Activated T-cell treated with anti-CD3 and anti-CD28 coated beads, Interleukin-2, amount 50 U/mL, for 4 hours (primary cell): ENCODE measurements at regions not wholly inside any gene's neighbourhood (a gene's known extent, or its start where the extent isn't known, plus 50 kb on each side); places are given as distances from the start of the nearest gene placed in this dataset.

Source experiments
- ATAC-seq, 2 donors: fragments of 200-7000 bp; cut with Tn5 transposase; one replicate each; pipeline ENCODE4 v1.10.0; 2021
- DNase-seq: peaks from one replicate; pipeline ENCODE4 v3.0.0-alpha.2; 2020
- H3K27me3 Mint-ChIP-seq: one replicate; pipeline ENCODE4 v1.8.0; 2021; ENCODE audit warnings: low read depth, mixed read lengths
- H3K36me3 Mint-ChIP-seq: one replicate; pipeline ENCODE4 v1.8.0; 2022; ENCODE audit warnings: mixed read lengths; ENCODE audit not compliant: insufficient read depth
- H3K4me1 Mint-ChIP-seq: one replicate; pipeline ENCODE4 v1.8.0; 2021; ENCODE audit warnings: low read depth, mixed read lengths
- H3K4me3 Mint-ChIP-seq: one replicate; pipeline ENCODE4 v1.8.0; 2021; ENCODE audit warnings: mild to moderate bottlenecking, moderate library complexity, mixed read lengths
- H3K9me3 Mint-ChIP-seq: one replicate; pipeline ENCODE4 v1.8.0; 2021; ENCODE audit warnings: mixed read lengths

DNA sequence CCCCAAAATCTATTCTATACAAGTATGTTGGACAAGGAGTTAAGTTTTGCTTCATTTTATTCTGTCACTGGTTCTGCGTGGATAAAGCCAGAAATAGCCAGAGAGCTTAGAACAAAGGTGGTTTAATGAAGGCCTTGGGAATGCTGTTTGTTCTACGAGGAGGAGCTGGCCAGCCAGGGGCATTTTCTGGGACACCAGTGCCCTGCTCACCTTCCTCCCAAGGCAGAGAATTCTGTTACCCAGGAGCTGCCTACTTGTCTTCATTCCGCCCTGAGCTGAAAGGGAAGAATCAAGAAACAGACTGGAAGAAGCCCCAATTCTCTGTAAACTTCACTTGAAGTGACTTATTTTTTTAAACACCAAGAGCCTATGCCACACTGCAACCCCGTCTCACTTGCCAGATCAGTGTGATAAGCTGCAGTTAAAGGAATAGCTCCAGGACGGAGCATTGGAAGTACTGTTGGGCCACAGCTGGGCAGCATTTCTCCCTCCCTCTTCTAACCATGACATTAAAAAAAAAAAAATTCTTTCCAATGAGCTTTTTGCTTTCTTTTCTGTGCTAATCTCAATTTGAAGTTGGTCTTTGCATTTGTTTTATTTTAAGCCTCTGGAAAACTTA is 149.8 kb upstream of the DYNLRB2 start:
- peaks cover 6% of the 10 kb centered on the region for H3K9me3 Mint-ChIP-seq
- ATAC-seq (no peak), DNase-seq (no peak)
- no peaks in the 10 kb centered on the region for H3K4me1 Mint-ChIP-seq
- peaks cover 26% of the 10 kb centered on the region for H3K27me3 Mint-ChIP-seq
- H3K4me3 Mint-ChIP-seq: no peak overlapping the region
- no peaks in the 10 kb centered on the region for H3K36me3 Mint-ChIP-seq

DNA sequence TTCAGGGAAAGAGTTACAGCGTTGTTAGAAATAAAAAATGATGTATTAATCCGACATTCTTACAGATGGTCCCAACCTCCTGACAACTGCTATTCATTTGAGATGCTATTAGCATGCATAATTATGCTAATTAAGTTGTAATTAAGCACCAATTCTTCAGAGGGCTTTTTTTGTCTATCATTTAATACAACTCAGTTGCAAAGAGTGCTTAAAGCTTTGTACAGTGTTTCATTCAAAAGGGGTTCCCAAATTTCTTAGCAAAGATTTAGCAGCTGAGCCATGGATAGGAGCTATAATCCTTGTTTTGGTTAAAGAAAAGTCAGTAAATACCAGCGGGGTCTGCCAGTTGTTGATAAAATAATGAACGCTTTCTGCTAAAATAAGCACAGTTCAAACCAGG is 150.7 kb upstream of the DYNLRB2 start:
- H3K4me3 Mint-ChIP-seq: no peak overlapping the region
- peaks cover 6% of the 10 kb centered on the region for H3K9me3 Mint-ChIP-seq
- peaks cover 28% of the 10 kb centered on the region for H3K27me3 Mint-ChIP-seq
- no peaks in the 10 kb centered on the region for H3K4me1 Mint-ChIP-seq
- DNase-seq (no peak), ATAC-seq (no peak)
- no peaks in the 10 kb centered on the region for H3K36me3 Mint-ChIP-seq

DNA sequence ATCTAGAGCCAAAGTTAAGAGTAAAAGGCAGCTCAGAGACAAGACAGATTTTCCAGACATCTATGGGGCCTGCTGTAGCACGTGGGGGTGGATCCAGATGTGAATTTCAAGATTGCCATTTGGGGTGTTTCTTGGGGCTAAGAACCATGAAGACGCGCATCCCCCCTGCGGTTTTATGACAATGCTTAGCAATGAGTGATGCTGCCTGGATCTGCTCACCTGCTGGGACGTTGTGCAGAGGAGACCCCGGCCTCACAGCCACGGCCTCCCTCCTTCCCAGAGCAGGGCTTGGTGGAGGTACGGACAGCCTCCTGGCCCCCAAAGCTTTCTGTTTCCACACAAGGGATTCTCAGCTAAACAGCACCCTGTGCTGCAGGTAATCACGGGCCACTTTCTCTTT is 151.5 kb upstream of the DYNLRB2 start:
- Mint-ChIP-seq H3K4me1 (no peaks in the 10 kb centered on the region), H3K4me3 (no peak overlapping the region), H3K27me3 (peaks cover 30% of the 10 kb centered on the region), H3K36me3 (no peaks in the 10 kb centered on the region), H3K9me3 (peaks cover 6% of the 10 kb centered on the region)
- ATAC-seq: no peak
- no peak for DNase-seq

DNA sequence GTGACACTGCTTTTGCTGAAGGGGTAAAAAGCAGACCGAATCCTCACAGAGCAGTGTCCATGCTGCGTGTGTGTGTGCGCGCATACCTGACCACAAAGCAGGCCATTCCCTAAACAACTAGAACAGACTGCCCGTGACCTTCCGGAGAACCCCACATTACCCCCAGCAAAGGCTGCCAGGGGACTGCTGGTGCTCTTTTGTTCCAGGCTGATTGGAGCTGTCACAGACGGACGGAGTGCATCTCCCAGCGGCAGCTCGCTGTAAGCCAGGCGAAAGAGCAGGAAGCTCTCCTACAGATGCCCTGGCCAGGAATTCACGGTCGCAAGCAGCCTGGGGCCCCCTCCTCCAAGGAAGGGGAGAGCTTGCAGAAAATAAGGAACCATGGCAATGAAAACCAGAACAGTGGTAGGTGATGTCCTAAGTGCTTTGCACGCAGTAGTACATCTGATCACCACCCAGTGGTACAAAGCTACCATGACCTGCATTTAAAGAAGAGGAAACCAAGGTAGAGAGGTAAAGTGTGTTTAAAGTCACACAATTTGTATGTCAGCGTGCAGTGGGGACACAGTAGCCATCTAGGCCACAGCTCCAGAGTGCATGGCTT is 153.4 kb upstream of the DYNLRB2 start:
- no peak for DNase-seq
- Mint-ChIP-seq H3K4me1 (no peaks in the 10 kb centered on the region), H3K36me3 (no peaks in the 10 kb centered on the region), H3K9me3 (no peaks in the 10 kb centered on the region), H3K4me3 (no peak overlapping the region), H3K27me3 (peaks cover 33% of the 10 kb centered on the region)
- ATAC-seq: no peak

DNA sequence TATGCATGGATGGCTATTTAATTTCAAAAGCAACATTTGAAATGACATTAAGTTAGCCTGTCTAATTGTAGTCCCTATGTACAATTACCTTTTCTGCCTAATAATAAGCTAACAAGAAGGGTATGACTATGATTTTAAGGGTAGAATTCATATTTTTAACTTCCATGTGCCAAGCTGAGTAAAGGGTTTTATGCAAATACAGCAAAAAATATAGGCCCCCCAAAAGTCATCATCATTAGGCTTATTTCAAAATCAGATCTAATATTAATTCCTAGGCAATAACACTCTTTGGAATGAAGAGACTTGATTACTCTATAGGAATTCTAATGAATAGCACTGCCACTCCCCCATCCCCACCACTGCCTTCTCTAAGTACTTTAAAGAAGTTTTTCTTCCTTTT is 155.9 kb upstream of the DYNLRB2 start:
- H3K4me1 Mint-ChIP-seq: no peaks in the 10 kb centered on the region
- no peak overlapping the region for H3K4me3 Mint-ChIP-seq
- ATAC-seq (no peak), DNase-seq (no peak)
- no peaks in the 10 kb centered on the region for H3K9me3 Mint-ChIP-seq
- H3K36me3 Mint-ChIP-seq: no peaks in the 10 kb centered on the region
- peaks cover 22% of the 10 kb centered on the region for H3K27me3 Mint-ChIP-seq

DNA sequence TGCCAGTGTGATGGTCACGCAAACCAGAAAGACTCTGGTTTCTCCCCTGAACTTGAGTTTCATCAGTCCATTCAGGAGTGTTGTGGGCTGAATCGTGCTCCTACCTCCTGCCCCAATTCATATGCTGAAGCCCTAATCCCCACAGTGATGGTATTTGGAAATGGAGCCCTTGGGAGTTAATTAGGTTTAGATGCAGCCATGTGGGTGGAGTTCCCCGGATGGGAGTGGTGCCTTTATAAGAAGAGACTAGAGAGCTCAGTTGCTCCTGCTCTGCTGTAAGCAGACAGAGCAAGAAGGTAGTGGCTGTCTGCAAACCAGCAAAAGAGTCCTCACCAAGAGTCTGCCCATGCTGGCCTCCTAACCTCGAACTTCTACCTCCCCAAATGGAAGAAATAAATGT is 160.3 kb upstream of the DYNLRB2 start:
- no peak overlapping the region for H3K4me3 Mint-ChIP-seq
- no peaks in the 10 kb centered on the region for H3K4me1 Mint-ChIP-seq
- H3K9me3 Mint-ChIP-seq: no peaks in the 10 kb centered on the region
- DNase-seq (no peak), ATAC-seq (no peak)
- no peaks in the 10 kb centered on the region for H3K36me3 Mint-ChIP-seq
- H3K27me3 Mint-ChIP-seq: peaks cover 22% of the 10 kb centered on the region

DNA sequence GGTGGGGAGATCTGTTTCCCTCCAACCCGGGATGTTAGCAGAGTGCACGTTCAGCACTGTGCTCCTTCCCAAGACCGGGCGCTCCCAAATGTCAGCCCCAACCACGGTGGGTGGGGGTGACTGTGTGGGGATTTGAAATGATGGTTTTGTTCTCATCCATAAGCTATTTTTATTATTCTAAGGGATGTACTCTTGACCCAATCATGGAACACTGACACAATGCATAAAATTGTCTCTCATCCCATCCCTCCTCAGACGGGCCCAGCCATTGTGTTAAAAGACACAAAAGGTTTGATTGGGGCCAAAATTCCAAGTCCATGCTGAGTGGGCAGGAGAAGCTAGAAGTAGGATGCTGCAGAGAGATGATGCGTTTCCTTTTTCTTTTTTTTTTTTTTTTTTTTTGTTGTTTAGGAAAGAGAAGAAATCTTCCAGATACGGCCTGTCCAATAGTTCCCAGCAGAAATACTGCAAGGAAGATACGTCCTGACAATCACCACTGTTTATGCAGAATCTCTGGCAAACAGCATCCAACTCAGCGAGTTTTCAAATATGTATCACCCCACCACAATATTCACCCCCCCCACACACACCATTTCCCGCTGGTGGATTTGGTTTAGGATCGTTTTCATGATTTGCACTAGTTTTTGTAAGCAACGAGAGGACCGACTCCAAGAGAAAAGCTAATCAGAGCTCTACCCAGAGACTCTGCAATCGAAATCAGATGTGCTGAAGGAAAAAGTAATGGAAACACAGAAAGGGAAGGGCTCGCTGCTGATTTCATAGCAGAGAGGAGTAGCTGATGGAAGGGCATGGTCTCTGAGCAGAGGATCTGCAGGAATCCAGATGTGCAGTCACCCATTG is 163.5 kb upstream of the DYNLRB2 start:
- H3K9me3 Mint-ChIP-seq: no peaks in the 10 kb centered on the region
- ATAC-seq (no peak), DNase-seq (no peak)
- H3K27me3 Mint-ChIP-seq: peaks cover 15% of the 10 kb centered on the region
- no peak overlapping the region for H3K4me3 Mint-ChIP-seq
- H3K4me1 Mint-ChIP-seq: no peaks in the 10 kb centered on the region
- H3K36me3 Mint-ChIP-seq: no peaks in the 10 kb centered on the region

DNA sequence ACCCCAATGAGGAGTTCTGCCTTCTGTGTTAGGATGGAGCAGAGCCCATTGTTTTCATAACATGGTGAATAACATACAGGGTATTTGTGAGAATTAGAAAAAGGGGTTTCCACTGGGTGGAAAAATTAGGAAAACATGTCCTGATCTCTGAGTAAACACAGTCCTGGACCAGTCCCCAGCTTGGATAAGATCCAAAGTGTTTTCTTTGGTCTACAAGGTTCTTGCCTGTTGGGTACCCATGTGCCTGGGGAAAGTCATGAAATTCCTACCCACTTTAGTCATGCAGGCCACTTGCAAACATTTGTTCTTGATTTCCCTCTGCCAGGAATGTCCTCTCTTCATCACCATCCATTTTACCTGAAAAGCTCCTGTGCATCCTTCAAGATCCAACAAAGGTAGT is 164.8 kb upstream of the DYNLRB2 start:
- ATAC-seq (no peak), DNase-seq (no peak)
- no peaks in the 10 kb centered on the region for H3K36me3 Mint-ChIP-seq
- H3K27me3 Mint-ChIP-seq: peaks cover 11% of the 10 kb centered on the region
- no peaks in the 10 kb centered on the region for H3K4me1 Mint-ChIP-seq
- no peak overlapping the region for H3K4me3 Mint-ChIP-seq
- H3K9me3 Mint-ChIP-seq: no peaks in the 10 kb centered on the region

DNA sequence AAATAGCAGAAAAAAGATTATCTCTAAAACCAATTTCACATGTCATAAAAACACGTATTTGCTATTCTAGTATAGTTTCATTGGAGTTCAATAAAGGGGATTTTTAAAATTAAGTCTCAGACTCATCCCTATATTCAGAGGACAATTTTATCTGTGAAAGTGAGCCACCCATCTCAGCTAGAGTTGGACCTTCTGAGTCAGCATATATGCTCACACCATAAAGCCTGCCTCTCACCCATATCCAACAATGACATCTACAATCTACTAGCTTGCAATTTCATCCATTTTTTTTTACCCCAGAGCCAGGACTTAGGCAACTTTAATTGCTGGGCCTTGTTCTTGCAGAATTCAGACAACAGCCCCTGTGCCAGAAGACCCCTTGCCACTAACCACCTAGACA is 165.3 kb upstream of the DYNLRB2 start:
- H3K9me3 Mint-ChIP-seq: no peaks in the 10 kb centered on the region
- DNase-seq (no peak), ATAC-seq (no peak)
- H3K36me3 Mint-ChIP-seq: no peaks in the 10 kb centered on the region
- H3K27me3 Mint-ChIP-seq: peaks cover 11% of the 10 kb centered on the region
- no peak overlapping the region for H3K4me3 Mint-ChIP-seq
- no peaks in the 10 kb centered on the region for H3K4me1 Mint-ChIP-seq

DNA sequence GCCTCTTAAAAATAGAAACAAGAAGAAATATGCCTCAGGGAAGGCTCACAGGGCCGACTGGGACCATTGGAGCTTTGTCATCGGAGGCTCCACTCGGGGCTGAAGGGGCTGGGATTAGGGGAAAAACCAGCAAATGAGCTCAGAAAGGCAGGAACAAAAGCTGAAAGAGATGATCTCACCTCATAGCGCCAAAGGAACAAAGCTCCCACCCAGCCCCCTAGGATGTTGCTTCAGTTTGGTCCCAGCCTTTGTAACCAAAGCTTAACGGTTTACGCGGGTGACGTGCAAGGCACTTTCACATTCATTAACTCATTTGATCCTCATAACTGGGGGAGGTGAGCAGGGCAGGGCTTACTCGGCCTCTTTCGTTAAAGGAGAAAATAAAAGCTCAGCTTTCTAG is 168.5 kb upstream of the DYNLRB2 start:
- Mint-ChIP-seq H3K4me1 (no peaks in the 10 kb centered on the region), H3K4me3 (no peak overlapping the region), H3K9me3 (no peaks in the 10 kb centered on the region), H3K36me3 (no peaks in the 10 kb centered on the region), H3K27me3 (peaks cover 4% of the 10 kb centered on the region)
- no peak for DNase-seq
- ATAC-seq: no peak

DNA sequence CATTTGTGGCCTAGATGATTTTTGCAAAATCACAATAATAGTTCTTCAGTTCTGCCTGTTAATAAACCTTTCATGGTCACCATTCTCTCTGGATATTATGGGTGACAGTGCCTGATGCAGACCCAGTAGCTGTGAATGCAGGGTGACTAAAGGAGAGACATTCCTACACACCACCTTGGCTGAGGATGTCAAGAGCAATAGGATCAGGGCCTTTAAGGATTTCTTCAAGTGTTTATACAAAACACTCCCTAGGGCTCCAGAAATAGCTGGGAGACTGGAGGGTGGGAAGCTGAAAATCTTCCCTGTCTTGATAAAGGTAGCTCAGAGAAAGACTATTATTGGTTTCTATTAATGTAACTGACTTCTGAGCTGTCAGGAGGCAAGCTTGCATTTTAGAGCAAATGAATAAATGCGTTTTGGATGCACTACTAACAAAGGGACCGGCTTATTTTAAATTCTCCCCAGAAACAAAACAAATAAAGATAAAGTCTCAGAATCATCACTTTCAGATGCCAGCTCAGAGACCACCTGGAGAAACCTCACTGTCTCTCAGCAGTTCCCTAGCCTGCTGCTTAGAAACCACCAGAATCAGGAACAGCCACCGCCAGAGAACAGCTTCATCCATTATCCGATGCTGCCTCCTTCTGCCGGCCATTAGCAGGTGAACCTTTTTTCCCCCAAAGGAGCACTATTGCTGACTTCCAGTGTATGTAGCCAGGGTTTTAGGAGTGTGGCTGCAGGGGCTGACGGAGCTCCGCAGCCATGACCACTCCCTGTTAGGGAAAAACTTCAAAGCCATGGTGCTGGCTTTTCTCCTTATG is 171.4 kb upstream of the DYNLRB2 start:
- H3K4me3 Mint-ChIP-seq: no peak overlapping the region
- no peak for ATAC-seq
- H3K4me1 Mint-ChIP-seq: no peaks in the 10 kb centered on the region
- no peaks in the 10 kb centered on the region for H3K9me3 Mint-ChIP-seq
- no peak for DNase-seq
- H3K27me3 Mint-ChIP-seq: peaks cover 4% of the 10 kb centered on the region
- no peaks in the 10 kb centered on the region for H3K36me3 Mint-ChIP-seq

DNA sequence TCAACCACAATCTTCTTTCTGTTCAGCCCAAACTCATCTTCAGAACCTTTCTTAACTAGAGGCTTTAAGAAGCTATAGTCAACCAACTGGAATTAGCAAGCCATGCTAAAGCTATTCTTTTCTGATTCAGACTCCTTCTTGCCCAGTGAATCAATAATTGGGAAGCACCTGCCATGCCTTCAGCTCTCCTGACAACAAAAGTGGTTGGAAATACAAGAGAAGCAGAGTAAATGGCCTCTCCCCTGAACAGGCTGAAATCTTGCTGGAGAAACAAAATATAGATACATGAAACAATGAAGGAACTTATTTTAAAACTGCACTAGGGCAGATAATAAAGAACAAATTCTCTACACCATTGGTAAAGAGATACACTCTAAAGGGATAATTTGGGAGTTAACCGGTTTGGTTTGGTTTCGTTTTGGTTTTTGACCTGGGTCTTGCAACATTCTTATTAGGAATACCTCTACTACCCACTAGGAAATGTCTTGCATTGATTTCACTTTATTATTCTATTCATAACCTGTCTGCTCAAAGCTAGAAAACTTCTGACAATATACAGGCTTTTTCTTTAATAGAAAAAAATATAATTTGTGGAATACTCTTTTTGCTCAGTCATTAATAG is 173.6 kb upstream of the DYNLRB2 start:
- Mint-ChIP-seq H3K9me3 (no peaks in the 10 kb centered on the region), H3K36me3 (no peaks in the 10 kb centered on the region), H3K4me1 (no peaks in the 10 kb centered on the region), H3K4me3 (no peak overlapping the region), H3K27me3 (peaks cover 6% of the 10 kb centered on the region)
- DNase-seq: no peak
- no peak for ATAC-seq

DNA sequence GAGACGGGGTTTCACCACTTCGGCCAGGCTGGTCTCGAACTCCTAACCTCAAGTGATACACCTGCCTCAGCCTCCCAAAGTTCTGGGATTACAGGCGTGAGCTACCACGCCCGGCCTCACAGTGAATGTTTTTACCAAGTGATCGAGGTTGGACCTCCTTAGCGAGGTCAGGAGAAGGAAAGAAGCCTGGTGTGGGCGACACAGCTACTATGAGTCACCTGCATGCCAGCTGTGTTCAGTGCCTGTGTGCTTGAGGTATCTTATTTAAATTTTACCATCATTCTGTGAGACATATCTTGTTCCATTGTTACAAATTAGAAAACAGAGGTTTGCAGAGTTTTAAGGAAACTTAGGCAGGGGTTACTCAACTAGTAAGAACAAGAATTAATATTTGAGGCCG is 174.8 kb upstream of the DYNLRB2 start:
- ATAC-seq: no peak
- Mint-ChIP-seq H3K36me3 (no peaks in the 10 kb centered on the region), H3K4me3 (no peak overlapping the region), H3K4me1 (no peaks in the 10 kb centered on the region), H3K27me3 (peaks cover 6% of the 10 kb centered on the region), H3K9me3 (no peaks in the 10 kb centered on the region)
- no peak for DNase-seq

DNA sequence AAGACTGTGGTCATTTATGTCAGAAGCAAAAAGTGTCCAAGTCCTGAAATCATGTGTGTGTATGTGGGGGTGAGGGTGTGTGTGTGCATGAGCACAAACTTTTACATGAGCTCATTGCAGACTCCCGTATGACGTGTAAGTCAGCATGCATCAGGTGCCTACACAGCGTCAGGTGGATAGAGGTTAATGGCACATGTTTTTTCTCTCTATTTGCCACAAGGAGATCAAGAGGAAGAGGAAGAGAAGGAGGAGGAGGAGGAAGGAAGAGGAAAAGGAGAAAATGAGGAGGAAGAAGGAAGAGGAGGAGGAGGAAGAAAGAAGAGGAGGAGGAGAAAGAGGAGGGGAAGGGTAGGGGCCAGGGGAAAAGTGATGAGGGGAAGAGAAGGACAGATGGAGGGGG is 178.0 kb upstream of the DYNLRB2 start:
- ATAC-seq (no peak), DNase-seq (no peak)
- Mint-ChIP-seq H3K36me3 (no peaks in the 10 kb centered on the region), H3K4me1 (no peaks in the 10 kb centered on the region), H3K27me3 (peaks cover 6% of the 10 kb centered on the region), H3K4me3 (no peak overlapping the region), H3K9me3 (no peaks in the 10 kb centered on the region)
